22Rv1 (cell line): ENCODE measurements at regions not wholly inside any gene's neighbourhood (a gene's known extent, or its start where the extent isn't known, plus 50 kb on each side); places are given as distances from the start of the nearest gene placed in this dataset.

Experiments
- CTCF ChIP-seq: fragments of 450-650 bp; IDR thresholded peaks from 2 replicates; pipeline ENCODE4 v1.5.1; 2017; ENCODE audit warnings: mild to moderate bottlenecking
- ZFX ChIP-seq: fragments of 450-650 bp; IDR thresholded peaks from 2 replicates; pipeline ENCODE4 v1.6.1; 2017; ENCODE audit warnings: antibody characterized with exemption, borderline replicate concordance

- no peak for TF ChIP-seq CTCF
- no peak for TF ChIP-seq ZFX
These were observed 103.8 kb downstream of the CPN2 start for GRCh38 chr3:194247350-194247740.
